H1 (cell line): ENCODE measurements at regions not wholly inside any gene's neighbourhood (a gene's known extent, or its start where the extent isn't known, plus 50 kb on each side); places are given as distances from the start of the nearest gene placed in this dataset.

Experiments
- CTCF ChIA-PET: fragments of 300-600 bp; sonication (Branson Sonifier 250); formaldehyde crosslinking; loops from one replicate; lab custom pipeline; 2021; ENCODE audit not compliant: partially characterized antibody; lab: Charles Lee
- POLR2A ChIA-PET: fragments of 300-600 bp; sonication (Branson Sonifier 250); formaldehyde crosslinking; loops from one replicate; lab custom pipeline; 2021; ENCODE audit warnings: inconsistent platforms; ENCODE audit not compliant: partially characterized antibody; lab: Charles Lee
- DNase-seq, 2 experiments: peaks; one replicate each; pipeline versions ENCODE4 v3.0.0 to v3.0.0-alpha.2; 2010 to 2022; ENCODE audit warnings: low spot score in 2 of 2, low read depth in 1 of 2, mixed read lengths in 1 of 2
- FAIRE-seq: peaks from 2 replicates; lab custom pipeline; 2011; peaks lifted over from hg19 to GRCh38; lab: Jason Lieb, UNC
- H2AFZ ChIP-seq: 2 replicates; pipeline ENCODE4 v1.8.1; 2012; ENCODE audit warnings: low read length, inconsistent platforms
- H2AK5ac ChIP-seq: 2 replicates; pipeline ENCODE4 v1.6.1; 2013; ENCODE audit warnings: low read depth, low read length
- H2BK120ac ChIP-seq: replicated peaks from 2 replicates; pipeline ENCODE3; 2013; ENCODE audit warnings: low read depth, low read length, inconsistent platforms
- H2BK12ac ChIP-seq: 2 replicates; pipeline ENCODE4 v1.6.1; 2013; ENCODE audit warnings: low read depth, low read length
- H2BK15ac ChIP-seq: 2 replicates; pipeline ENCODE4 v1.6.1; 2013; ENCODE audit warnings: low read length
- H2BK20ac ChIP-seq: 2 replicates; pipeline ENCODE4 v1.6.1; 2013; ENCODE audit warnings: low read length
- H2BK5ac ChIP-seq: 2 replicates; pipeline ENCODE4 v1.6.1; 2013; ENCODE audit warnings: low read depth, low read length
- H3K14ac ChIP-seq: 2 replicates; pipeline ENCODE4 v1.6.1; 2013; ENCODE audit warnings: inconsistent platforms; ENCODE audit not compliant: insufficient read length
- H3K18ac ChIP-seq: 2 replicates; pipeline ENCODE4 v1.6.1; 2013; ENCODE audit warnings: low read length; ENCODE audit errors: extremely low read depth
- H3K23ac ChIP-seq: 2 replicates; pipeline ENCODE4 v1.6.1; 2013; ENCODE audit warnings: inconsistent platforms; ENCODE audit not compliant: insufficient read length
- H3K23me2 ChIP-seq: 2 replicates; pipeline ENCODE4 v1.6.1; 2013; ENCODE audit warnings: low read depth, low read length
- H3K27ac ChIP-seq: 2 replicates; pipeline ENCODE4 v1.6.1; 2011; ENCODE audit warnings: low read depth, low read length, inconsistent platforms
- H3K27me3 ChIP-seq, 4 experiments: replicated peaks in 1 of 4; 1 replicate in 1 of 4; 2 replicates in 3 of 4; pipeline versions ENCODE4 v1.6.1 to v1.8.1; 2011 to 2013; ENCODE audit warnings: low read length in 3 of 4, mild to moderate bottlenecking in 3 of 4, inconsistent platforms in 2 of 4, mixed read lengths in 2 of 4, moderate library complexity in 1 of 4; ENCODE audit not compliant: control insufficient read depth in 3 of 4, insufficient read depth in 3 of 4; ENCODE audit errors: extremely low read depth in 1 of 4
- H3K36me3 ChIP-seq, 4 experiments: 2 replicates each; pipeline versions ENCODE4 v1.6.1 to v1.8.1; 2011 to 2013; ENCODE audit warnings: mild to moderate bottlenecking in 4 of 4, low read length in 3 of 4, moderate library complexity in 2 of 4, control low read depth in 1 of 4, inconsistent platforms in 1 of 4; ENCODE audit not compliant: insufficient read depth in 4 of 4, control insufficient read depth in 2 of 4
- H3K4ac ChIP-seq: replicated peaks from 2 replicates; pipeline ENCODE3; 2013; ENCODE audit warnings: low read length, low read depth, mixed read lengths, inconsistent platforms; ENCODE audit not compliant: insufficient read length
- H3K4me1 ChIP-seq, 4 experiments: replicated peaks in 1 of 4; 1 replicate in 1 of 4; 2 replicates in 3 of 4; pipeline versions ENCODE4 v1.6.1 to v1.8.1; 2011 to 2013; ENCODE audit warnings: low read length in 3 of 4, inconsistent platforms in 2 of 4, mixed read lengths in 1 of 4; ENCODE audit not compliant: insufficient read depth in 4 of 4, control insufficient read depth in 3 of 4
- H3K4me2 ChIP-seq, 2 experiments: 2 replicates each; pipeline versions ENCODE4 v1.6.1 to v1.8.1; 2011 to 2013; ENCODE audit warnings: low read depth in 2 of 2, low read length in 2 of 2, control low read depth in 1 of 2, inconsistent platforms in 1 of 2, mild to moderate bottlenecking in 1 of 2; ENCODE audit not compliant: insufficient read depth in 1 of 2
- H3K4me3 ChIP-seq, 4 experiments: fragments of 200-600, 300-600 bp in 1 of 4; sonication (generic), shearing (Covaris generic), sonication (Bioruptor Twin) in 1 of 4; 2 replicates each; pipeline versions ENCODE4 v1.5.1 to v1.8.1; 2011 to 2016; ENCODE audit warnings: low read length in 4 of 4, low read depth in 3 of 4, control low read depth in 2 of 4, inconsistent platforms in 2 of 4, mild to moderate bottlenecking in 2 of 4, mixed read lengths in 1 of 4, moderate library complexity in 1 of 4; ENCODE audit not compliant: insufficient read depth in 2 of 4; ENCODE audit errors: extremely low read depth in 1 of 4
- H3K56ac ChIP-seq: replicated peaks from 2 replicates; pipeline ENCODE3; 2013; ENCODE audit warnings: low read depth, mild to moderate bottlenecking, mixed read lengths, low read length, inconsistent platforms; ENCODE audit not compliant: insufficient read length
- H3K79me1 ChIP-seq: 2 replicates; pipeline ENCODE4 v1.6.1; 2013; ENCODE audit warnings: low read depth, low read length, control low read depth
- H3K79me2 ChIP-seq, 2 experiments: 2 replicates each; pipeline versions ENCODE4 v1.6.1 to v1.8.1; 2012 to 2013; ENCODE audit warnings: low read length in 2 of 2, mild to moderate bottlenecking in 2 of 2, inconsistent platforms in 1 of 2; ENCODE audit not compliant: insufficient read depth in 2 of 2, control insufficient read depth in 1 of 2
- H3K9ac ChIP-seq, 4 experiments: replicated peaks in 1 of 4; 1 replicate in 1 of 4; 2 replicates in 3 of 4; pipeline versions ENCODE4 v1.6.1 to v1.8.1; 2011 to 2013; ENCODE audit warnings: low read depth in 3 of 4, low read length in 3 of 4, control low read depth in 2 of 4, mild to moderate bottlenecking in 2 of 4, moderate library complexity in 2 of 4, inconsistent platforms in 1 of 4; ENCODE audit errors: extremely low read depth in 1 of 4
- H3K9me3 ChIP-seq, 2 experiments: 2 replicates each; pipeline versions ENCODE4 v1.6.1 to v1.8.1; 2012 to 2013; ENCODE audit warnings: mild to moderate bottlenecking in 2 of 2, moderate library complexity in 2 of 2, control low read depth in 1 of 2, inconsistent platforms in 1 of 2, low read depth in 1 of 2, low read length in 1 of 2, mixed read lengths in 1 of 2; ENCODE audit not compliant: insufficient read depth in 2 of 2
- H4K20me1 ChIP-seq, 2 experiments: replicated peaks in 1 of 2; 2 replicates each; pipeline versions ENCODE3 to v1.8.1; 2011 to 2013; ENCODE audit warnings: inconsistent platforms in 2 of 2, low read length in 2 of 2, mild to moderate bottlenecking in 1 of 2; ENCODE audit not compliant: insufficient read depth in 2 of 2, control insufficient read depth in 1 of 2
- H4K5ac ChIP-seq: 2 replicates; pipeline ENCODE4 v1.6.1; 2013; ENCODE audit warnings: low read length, low read depth, mixed read lengths, inconsistent platforms; ENCODE audit not compliant: insufficient read length
- H4K8ac ChIP-seq: 2 replicates; pipeline ENCODE4 v1.8.0; 2013; ENCODE audit warnings: mild to moderate bottlenecking, moderate library complexity, low read length, inconsistent platforms; ENCODE audit not compliant: insufficient read depth; ENCODE audit errors: extremely low read depth
- H4K91ac ChIP-seq: replicated peaks from 2 replicates; pipeline ENCODE3; 2013; ENCODE audit warnings: low read length, mixed read lengths, inconsistent platforms; ENCODE audit not compliant: insufficient read length
- MAFK ChIP-seq: IDR thresholded peaks from 2 replicates; pipeline ENCODE4 v1.6.1; 2012; ENCODE audit warnings: low read depth, mild to moderate bottlenecking, improper control_type of control experiment, low read length
- PHF8 ChIP-seq: fragments of 200-600 bp; sonication (generic); conservative IDR thresholded peaks from 2 replicates; pipeline ENCODE4 v1.7.1; 2012; ENCODE audit warnings: low read depth, mild to moderate bottlenecking, inconsistent platforms, low read length, moderate library complexity
- YY1 ChIP-seq: IDR thresholded peaks from 2 replicates; pipeline ENCODE4 v1.6.1; 2011; ENCODE audit warnings: low read depth, mild to moderate bottlenecking, low read length

DNA sequence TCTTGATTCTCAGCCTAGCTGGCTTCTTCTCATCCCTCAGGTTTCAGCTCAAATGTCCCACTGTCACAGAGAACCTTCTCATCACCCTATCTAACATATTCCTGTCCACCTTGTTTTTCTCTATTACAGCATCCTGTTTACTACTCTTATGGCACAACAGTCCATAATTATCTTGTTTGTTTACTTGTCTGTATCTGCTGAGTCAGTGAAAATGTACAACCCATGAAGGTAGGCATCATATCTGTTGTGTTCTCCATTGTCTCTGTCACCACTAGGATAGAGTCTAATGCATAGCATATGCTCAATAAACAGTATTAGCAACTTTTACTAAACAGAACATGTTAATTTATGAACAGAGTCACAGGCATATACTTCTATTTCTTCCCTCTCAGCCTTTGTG, 261.7 kb downstream of the ETAA1 start:
- DNase-seq (no peak), FAIRE-seq (no peak)
- Histone ChIP-seq H3K27ac (no peak overlapping the region), H3K4me1 (no peaks in the 10 kb centered on the region), H3K4me2 (no peak overlapping the region), H3K9me3 (peaks cover 2 to 9% of the 10 kb centered on the region in 2 experiments; a peak in 3 of 4 replicates), H3K18ac (no peak overlapping the region), H2AFZ (no peak overlapping the region), H4K5ac (no peak overlapping the region), H3K56ac (no peak overlapping the region), H3K9ac (no peak overlapping the region), H2BK120ac (no peak overlapping the region), H4K91ac (no peak overlapping the region), H3K23me2 (no peaks in the 10 kb centered on the region), H2AK5ac (no peak overlapping the region), H4K8ac (no peak overlapping the region), H3K79me2 (no peaks in the 10 kb centered on the region), H3K27me3 (no peaks in the 10 kb centered on the region), H3K23ac (no peak overlapping the region), H3K4me3 (no peak overlapping the region), H2BK5ac (no peak overlapping the region), H3K36me3 (no peaks in the 10 kb centered on the region), H2BK20ac (no peak overlapping the region), H3K4ac (no peak overlapping the region), H3K79me1 (no peaks in the 10 kb centered on the region), H2BK12ac (no peak overlapping the region), H2BK15ac (no peak overlapping the region), H4K20me1 (no peaks in the 10 kb centered on the region), H3K14ac (no peak overlapping the region)
- TF ChIP-seq YY1, result no peak
- TF ChIP-seq PHF8, result no peak
- TF ChIP-seq MAFK, result 0 out of 2 replicates have a peak, but pooled peaks have one; percentile 31
- ChIA-PET POLR2A (no interaction called here), CTCF (no interaction called here)
